ENCODE measurements at regions not wholly inside any gene's neighbourhood (a gene's known extent, or its start where the extent isn't known, plus 50 kb on each side); places are given as distances from the start of the nearest gene placed in this dataset.

- H3K27me3 Mint-ChIP-seq, result no peaks in the 10 kb centered on the region
- POLR2A ChIA-PET, result no interaction called here
- intact Hi-C loops (cut with micrococcal nuclease), result no loop called here
- no peak for ATAC-seq (ENCODE audit: low read depth)
- H3K4me3 Mint-ChIP-seq, result no peak overlapping the region
- TF ChIP-seq, protein P1, sequence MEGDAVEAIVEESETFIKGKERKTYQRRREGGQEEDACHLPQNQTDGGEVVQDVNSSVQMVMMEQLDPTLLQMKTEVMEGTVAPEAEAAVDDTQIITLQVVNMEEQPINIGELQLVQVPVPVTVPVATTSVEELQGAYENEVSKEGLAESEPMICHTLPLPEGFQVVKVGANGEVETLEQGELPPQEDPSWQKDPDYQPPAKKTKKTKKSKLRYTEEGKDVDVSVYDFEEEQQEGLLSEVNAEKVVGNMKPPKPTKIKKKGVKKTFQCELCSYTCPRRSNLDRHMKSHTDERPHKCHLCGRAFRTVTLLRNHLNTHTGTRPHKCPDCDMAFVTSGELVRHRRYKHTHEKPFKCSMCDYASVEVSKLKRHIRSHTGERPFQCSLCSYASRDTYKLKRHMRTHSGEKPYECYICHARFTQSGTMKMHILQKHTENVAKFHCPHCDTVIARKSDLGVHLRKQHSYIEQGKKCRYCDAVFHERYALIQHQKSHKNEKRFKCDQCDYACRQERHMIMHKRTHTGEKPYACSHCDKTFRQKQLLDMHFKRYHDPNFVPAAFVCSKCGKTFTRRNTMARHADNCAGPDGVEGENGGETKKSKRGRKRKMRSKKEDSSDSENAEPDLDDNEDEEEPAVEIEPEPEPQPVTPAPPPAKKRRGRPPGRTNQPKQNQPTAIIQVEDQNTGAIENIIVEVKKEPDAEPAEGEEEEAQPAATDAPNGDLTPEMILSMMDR (IDR thresholded peaks at IDR 0.05), result no peak
- no peak for DNase-seq
- CTCF ChIA-PET, result no interaction called here
- no peaks in the 10 kb centered on the region for H3K4me1 Mint-ChIP-seq
- H3K27ac Mint-ChIP-seq, result no peak overlapping the region
- H3K9me3 Mint-ChIP-seq, result no peaks in the 10 kb centered on the region
- H3K36me3 Mint-ChIP-seq (ENCODE audit: low read depth), result no peaks in the 10 kb centered on the region
Measured at GRCh38 chr9:108750661-108751215, 105.0 kb downstream of the ACTL7B start.

DNA sequence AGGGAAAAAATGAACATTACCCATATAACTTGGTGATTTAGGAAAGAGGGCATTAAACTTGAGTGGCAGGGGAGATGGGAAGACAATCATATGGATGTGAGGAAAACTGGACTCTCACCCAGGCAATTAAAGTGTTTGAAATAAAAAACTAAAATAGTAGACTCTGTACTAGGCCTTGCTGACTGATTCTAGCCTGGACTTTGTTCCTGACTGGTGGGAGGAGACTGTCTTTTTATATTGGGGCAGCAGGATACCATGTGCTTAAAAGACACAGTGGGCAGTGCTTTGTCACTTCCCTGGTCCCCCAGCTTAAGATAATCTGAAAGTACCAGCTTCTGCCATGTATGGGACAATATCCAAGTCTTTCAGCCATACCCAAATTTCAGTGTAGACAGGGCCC is 107.0 kb downstream of the ACTL7B start:
- Mint-ChIP-seq H3K4me1 (no peaks in the 10 kb centered on the region), H3K36me3 (ENCODE audit: low read depth) (no peaks in the 10 kb centered on the region), H3K27ac (no peak overlapping the region), H3K4me3 (no peak overlapping the region), H3K9me3 (no peaks in the 10 kb centered on the region), H3K27me3 (no peaks in the 10 kb centered on the region)
- ChIA-PET POLR2A (no interaction called here), CTCF (no interaction called here)
- DNase-seq (no peak), ATAC-seq (ENCODE audit: low read depth) (no peak)
- TF ChIP-seq, protein P1 (IDR thresholded peaks at IDR 0.05), result no peak
- intact Hi-C loops (cut with micrococcal nuclease), result no loop called here

- no peak overlapping the region for H3K27ac Mint-ChIP-seq
- POLR2A ChIA-PET, result no interaction called here
Measured at GRCh38 chr9:108746864-108747263, 108.9 kb downstream of the ACTL7B start.

GRCh38 chr9:108746001-108746400 is 109.8 kb downstream of the ACTL7B start:
- intact Hi-C loops (cut with micrococcal nuclease), result no loop called here
- ATAC-seq (ENCODE audit: low read depth) (no peak), DNase-seq (no peak)
- H3K9me3 Mint-ChIP-seq, result no peaks in the 10 kb centered on the region
- ChIA-PET CTCF (no interaction called here), POLR2A (no interaction called here)
- H3K4me1 Mint-ChIP-seq, result no peaks in the 10 kb centered on the region
- no peaks in the 10 kb centered on the region for H3K27me3 Mint-ChIP-seq
- no peak overlapping the region for H3K27ac Mint-ChIP-seq
- no peaks in the 10 kb centered on the region for H3K36me3 Mint-ChIP-seq (ENCODE audit: low read depth)
- TF ChIP-seq, protein P1 (IDR thresholded peaks at IDR 0.05), result no peak
- no peak overlapping the region for H3K4me3 Mint-ChIP-seq

More at GRCh38 chr9:108746864-108747263, 108.9 kb downstream of the ACTL7B start:
- Mint-ChIP-seq H3K27me3 (no peaks in the 10 kb centered on the region), H3K4me3 (no peak overlapping the region), H3K9me3 (no peaks in the 10 kb centered on the region), H3K36me3 (ENCODE audit: low read depth) (no peaks in the 10 kb centered on the region), H3K4me1 (no peaks in the 10 kb centered on the region)
- no peak for DNase-seq
- CTCF ChIA-PET, result no interaction called here
- intact Hi-C loops (cut with micrococcal nuclease), result no loop called here
- TF ChIP-seq, protein P1 (IDR thresholded peaks at IDR 0.05), result no peak
- ATAC-seq (ENCODE audit: low read depth), result no peak

- Mint-ChIP-seq H3K27ac (no peak overlapping the region), H3K4me3 (no peak overlapping the region), H3K9me3 (no peaks in the 10 kb centered on the region), H3K27me3 (no peaks in the 10 kb centered on the region), H3K36me3 (ENCODE audit: low read depth) (no peaks in the 10 kb centered on the region), H3K4me1 (no peaks in the 10 kb centered on the region)
- TF ChIP-seq, protein P1 (IDR thresholded peaks at IDR 0.05), result no peak
- DNase-seq, result no peak
- no peak for ATAC-seq (ENCODE audit: low read depth)
- intact Hi-C loops (cut with micrococcal nuclease), result no loop called here
- ChIA-PET POLR2A (no interaction called here), CTCF (no interaction called here)
Measured at GRCh38 chr9:108744641-108745040, 111.1 kb downstream of the ACTL7B start.
